IPS-20b (cell line): ENCODE measurements at regions not wholly inside any gene's neighbourhood (a gene's known extent, or its start where the extent isn't known, plus 50 kb on each side); places are given as distances from the start of the nearest gene placed in this dataset.

Experiments
- H3K27ac ChIP-seq: one replicate; pipeline ENCODE4 v1.5.1; 2013; ENCODE audit warnings: low read length
- H3K27me3 ChIP-seq: 2 replicates; pipeline ENCODE4 v1.6.1; 2013; ENCODE audit warnings: mild to moderate bottlenecking, low read length, inconsistent platforms; ENCODE audit not compliant: insufficient read depth
- H3K36me3 ChIP-seq: 2 replicates; pipeline ENCODE4 v1.6.1; 2013; ENCODE audit warnings: low read depth, mild to moderate bottlenecking, inconsistent platforms, low read length, moderate library complexity; ENCODE audit not compliant: insufficient read depth
- H3K4me1 ChIP-seq: 2 replicates; pipeline ENCODE4 v1.6.1; 2013; ENCODE audit warnings: mild to moderate bottlenecking, control low read depth, inconsistent platforms, low read length, moderate library complexity; ENCODE audit not compliant: insufficient read depth
- H3K4me3 ChIP-seq: 2 replicates; pipeline ENCODE4 v1.5.1; 2013; ENCODE audit warnings: mild to moderate bottlenecking, low read length, inconsistent platforms
- H3K9ac ChIP-seq: 2 replicates; pipeline ENCODE4 v1.6.1; 2013; ENCODE audit warnings: low read depth, mild to moderate bottlenecking, inconsistent platforms, low read length, moderate library complexity
- H3K9me3 ChIP-seq: 2 replicates; pipeline ENCODE4 v1.6.1; 2013; ENCODE audit warnings: mild to moderate bottlenecking, low read depth, low read length, inconsistent platforms; ENCODE audit not compliant: insufficient read depth

DNA sequence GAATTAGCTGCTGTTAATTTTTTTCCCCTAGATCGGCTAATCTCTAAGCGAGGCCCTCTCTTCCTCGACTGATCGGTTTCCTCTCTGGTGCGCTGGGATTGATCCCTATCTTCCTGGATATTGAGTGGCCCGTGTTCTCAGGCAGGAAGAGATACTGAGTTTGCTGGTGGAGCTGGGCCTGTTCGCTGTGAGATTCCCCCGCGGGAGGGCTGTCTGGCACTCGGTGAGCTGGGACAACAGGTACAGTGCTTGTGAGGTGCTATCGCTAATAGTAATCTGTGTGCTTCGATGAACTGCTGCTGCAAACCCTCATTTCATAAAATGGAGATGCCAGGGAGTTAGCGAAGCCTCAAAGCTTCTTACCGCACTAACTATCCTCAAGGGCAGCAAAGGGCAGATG, 310.3 kb downstream of the NXPE2 start:
- H3K27ac ChIP-seq: no peak overlapping the region
- no peaks in the 10 kb centered on the region for H3K36me3 ChIP-seq
- H3K9ac ChIP-seq: no peak overlapping the region
- no peaks in the 10 kb centered on the region for H3K4me1 ChIP-seq
- H3K27me3 ChIP-seq: no peaks in the 10 kb centered on the region
- no peak overlapping the region for H3K4me3 ChIP-seq
- no peaks in the 10 kb centered on the region for H3K9me3 ChIP-seq

GRCh38 chr11:114989536-114989935, 311.2 kb downstream of the NXPE2 start:
- Histone ChIP-seq H3K4me1 (no peaks in the 10 kb centered on the region), H3K27ac (no peak overlapping the region), H3K36me3 (no peaks in the 10 kb centered on the region), H3K4me3 (no peak overlapping the region), H3K9me3 (no peaks in the 10 kb centered on the region), H3K27me3 (no peaks in the 10 kb centered on the region), H3K9ac (no peak overlapping the region)

- Histone ChIP-seq H3K4me1 (no peaks in the 10 kb centered on the region), H3K4me3 (no peak overlapping the region), H3K27me3 (no peaks in the 10 kb centered on the region), H3K9me3 (peaks cover 2% of the 10 kb centered on the region; the same call in 1 of the 2 replicates), H3K9ac (no peak overlapping the region), H3K27ac (no peak overlapping the region), H3K36me3 (no peaks in the 10 kb centered on the region)
Observed at GRCh38 chr11:115005663-115006062, 327.3 kb downstream of the NXPE2 start.

DNA sequence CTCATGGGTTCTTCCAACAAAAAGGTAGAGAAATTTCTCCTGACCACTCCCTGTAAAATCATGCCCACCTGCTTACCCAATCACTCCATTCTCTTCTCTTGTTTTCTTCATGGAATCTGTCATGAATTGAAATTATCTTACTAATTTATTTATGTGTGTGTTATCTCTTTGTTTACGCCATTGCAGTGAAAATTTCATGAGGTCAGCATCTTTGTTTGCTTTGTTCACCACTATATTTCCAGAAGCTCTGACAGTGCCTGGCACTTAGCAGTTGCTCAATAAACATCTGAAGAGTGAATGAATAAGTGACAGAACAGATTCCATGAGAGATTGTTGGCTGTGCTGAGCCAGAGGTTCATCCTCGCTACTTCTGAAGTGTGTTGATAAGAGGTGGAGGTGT, 329.5 kb downstream of the NXPE2 start:
- H3K9ac ChIP-seq: no peak overlapping the region
- no peak overlapping the region for H3K4me3 ChIP-seq
- no peaks in the 10 kb centered on the region for H3K36me3 ChIP-seq
- H3K9me3 ChIP-seq: peaks cover 2% of the 10 kb centered on the region; the same call in 1 of the 2 replicates
- no peaks in the 10 kb centered on the region for H3K27me3 ChIP-seq
- H3K4me1 ChIP-seq: no peaks in the 10 kb centered on the region
- no peak overlapping the region for H3K27ac ChIP-seq

DNA sequence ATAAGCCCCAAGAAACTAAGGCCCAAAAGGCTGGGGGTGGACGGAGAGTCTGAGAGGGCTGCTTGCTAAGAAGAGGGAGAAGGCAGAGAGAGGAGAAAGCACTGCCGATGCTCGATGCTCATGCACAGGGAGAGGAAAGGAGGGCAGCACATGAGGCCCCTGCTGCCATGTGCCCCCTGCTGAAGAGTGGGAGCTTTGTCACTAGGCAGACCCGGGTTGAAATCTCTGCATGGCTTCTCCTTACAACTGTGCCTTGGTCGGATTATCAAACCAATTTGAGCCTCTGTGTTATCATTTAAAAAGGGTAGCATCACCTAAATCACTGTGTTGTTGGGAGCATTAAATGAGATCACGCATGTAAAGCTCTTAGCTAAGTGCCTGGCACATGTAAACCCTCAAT, 330.5 kb downstream of the NXPE2 start:
- Histone ChIP-seq H3K27ac (no peak overlapping the region), H3K4me1 (no peaks in the 10 kb centered on the region), H3K36me3 (no peaks in the 10 kb centered on the region), H3K4me3 (no peak overlapping the region), H3K9me3 (peaks cover 4% of the 10 kb centered on the region; the same call in 1 of the 2 replicates), H3K9ac (no peak overlapping the region), H3K27me3 (no peaks in the 10 kb centered on the region)

DNA sequence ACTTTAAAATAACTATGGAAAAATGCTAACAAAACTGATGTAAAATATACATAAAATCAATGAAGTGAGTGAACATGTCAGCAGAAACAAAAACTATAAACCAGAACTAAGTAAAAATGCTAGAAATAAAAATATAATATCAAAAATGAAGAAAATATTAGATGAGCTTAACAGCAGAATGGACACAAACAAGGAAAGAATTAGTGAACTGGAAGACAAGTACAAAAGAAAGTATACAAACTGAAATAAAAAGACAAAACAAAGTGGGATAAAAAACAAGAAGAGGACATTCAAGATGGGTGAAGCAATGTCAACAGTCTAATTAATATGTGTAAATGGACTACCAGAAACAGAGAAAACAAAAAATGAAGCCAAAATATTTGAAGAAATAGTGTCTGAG, 339.2 kb downstream of the NXPE2 start:
- no peak overlapping the region for H3K9ac ChIP-seq
- no peaks in the 10 kb centered on the region for H3K4me1 ChIP-seq
- no peaks in the 10 kb centered on the region for H3K36me3 ChIP-seq
- peaks cover 22% of the 10 kb centered on the region; the same call in 1 of the 2 replicates for H3K9me3 ChIP-seq
- no peak overlapping the region for H3K4me3 ChIP-seq
- no peak overlapping the region for H3K27ac ChIP-seq
- H3K27me3 ChIP-seq: no peaks in the 10 kb centered on the region

- H3K27ac ChIP-seq: no peak overlapping the region
- no peaks in the 10 kb centered on the region for H3K36me3 ChIP-seq
- peaks cover 4% of the 10 kb centered on the region for H3K9me3 ChIP-seq
- H3K4me1 ChIP-seq: no peaks in the 10 kb centered on the region
- no peak overlapping the region for H3K4me3 ChIP-seq
- H3K27me3 ChIP-seq: no peaks in the 10 kb centered on the region
- no peak overlapping the region for H3K9ac ChIP-seq
Observed at GRCh38 chr11:115030166-115030565, 351.8 kb downstream of the NXPE2 start.

GRCh38 chr11:115036406-115037180, 358.3 kb downstream of the NXPE2 start:
- no peaks in the 10 kb centered on the region for H3K27me3 ChIP-seq
- H3K4me1 ChIP-seq: no peaks in the 10 kb centered on the region
- H3K9me3 ChIP-seq: no peaks in the 10 kb centered on the region
- no peak overlapping the region for H3K9ac ChIP-seq
- H3K36me3 ChIP-seq: no peaks in the 10 kb centered on the region
- H3K27ac ChIP-seq: no peak overlapping the region
- no peak overlapping the region for H3K4me3 ChIP-seq

DNA sequence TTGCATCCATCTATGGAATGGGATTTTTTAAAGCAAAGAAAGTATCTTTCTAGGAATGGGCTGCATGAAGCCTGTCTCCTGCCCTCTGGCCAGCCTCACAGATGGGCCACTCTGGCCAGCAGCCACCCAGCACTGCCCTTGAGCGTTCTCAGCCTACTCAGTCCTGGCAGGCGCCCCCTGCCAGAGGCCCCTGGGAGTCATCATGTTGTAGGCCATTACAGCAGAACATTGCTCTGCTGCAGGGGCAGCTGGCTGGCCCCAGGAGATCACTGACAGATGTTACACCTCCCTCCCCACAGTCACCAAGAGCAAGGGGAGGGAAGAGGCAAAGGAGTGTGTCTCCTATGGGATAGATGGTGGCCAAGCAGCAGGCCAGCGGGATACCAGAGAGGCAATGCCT, 363.7 kb downstream of the NXPE2 start:
- Histone ChIP-seq H3K4me1 (no peaks in the 10 kb centered on the region), H3K9ac (no peak overlapping the region), H3K4me3 (no peak overlapping the region), H3K9me3 (no peaks in the 10 kb centered on the region), H3K27ac (no peak overlapping the region), H3K36me3 (no peaks in the 10 kb centered on the region), H3K27me3 (no peaks in the 10 kb centered on the region)

- peaks cover 10% of the 10 kb centered on the region; the same call in 1 of the 2 replicates for H3K4me1 ChIP-seq
- peaks cover 14% of the 10 kb centered on the region; the same call in 1 of the 2 replicates for H3K27me3 ChIP-seq
- no peaks in the 10 kb centered on the region for H3K9me3 ChIP-seq
- H3K36me3 ChIP-seq: no peaks in the 10 kb centered on the region
- no peak overlapping the region for H3K4me3 ChIP-seq
- H3K27ac ChIP-seq: no peak overlapping the region
- no peak overlapping the region for H3K9ac ChIP-seq
Observed at GRCh38 chr11:115047631-115048030, 369.3 kb downstream of the NXPE2 start.

DNA sequence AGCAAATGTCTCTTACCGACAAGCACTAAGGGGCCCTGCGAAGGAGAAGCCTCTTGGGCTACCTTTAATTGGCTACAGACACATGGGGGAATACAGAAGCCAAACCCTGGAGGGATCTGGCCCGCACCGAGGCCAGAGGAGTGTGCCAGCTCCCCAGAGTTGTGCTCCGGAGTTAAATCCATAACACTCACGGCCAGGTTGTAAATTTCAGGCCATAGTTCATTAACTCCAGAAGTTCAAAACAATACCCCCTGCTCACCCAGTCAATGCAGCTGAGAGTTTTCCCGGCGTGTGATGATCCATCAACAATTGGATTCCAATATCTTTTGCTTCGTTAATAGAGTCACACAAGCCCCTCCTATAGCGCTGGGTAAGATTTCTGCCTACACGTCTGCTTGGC, 371.5 kb downstream of the NXPE2 start:
- no peaks in the 10 kb centered on the region for H3K9me3 ChIP-seq
- peaks cover 10% of the 10 kb centered on the region; the same call in 1 of the 2 replicates for H3K4me1 ChIP-seq
- peaks cover 14% of the 10 kb centered on the region; the same call in 1 of the 2 replicates for H3K27me3 ChIP-seq
- H3K27ac ChIP-seq: no peak overlapping the region
- no peak overlapping the region for H3K4me3 ChIP-seq
- H3K9ac ChIP-seq: no peak overlapping the region
- no peaks in the 10 kb centered on the region for H3K36me3 ChIP-seq

DNA sequence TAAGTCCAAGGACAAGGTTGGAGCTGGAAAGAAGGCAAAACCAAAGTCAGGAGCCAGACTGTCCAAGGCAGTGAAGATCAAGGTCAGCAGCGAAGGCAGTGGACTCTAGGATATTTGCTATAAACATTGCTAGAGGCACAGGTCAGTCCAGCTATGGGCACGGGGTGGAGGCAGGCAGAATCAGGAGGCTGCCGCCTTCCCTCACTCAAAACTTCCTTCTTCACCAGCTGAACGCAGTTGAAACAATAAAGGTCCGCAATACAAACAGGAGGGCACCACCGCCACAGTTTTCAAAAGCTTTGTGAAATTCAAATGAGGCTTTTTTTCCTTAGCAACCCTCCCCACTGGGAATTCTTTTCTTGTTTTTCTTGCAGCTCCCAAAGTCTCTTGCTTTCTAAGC, 372.4 kb downstream of the NXPE2 start:
- Histone ChIP-seq H3K4me3 (no peak overlapping the region), H3K27ac (no peak overlapping the region), H3K9me3 (peaks cover 2% of the 10 kb centered on the region; the same call in 1 of the 2 replicates), H3K36me3 (no peaks in the 10 kb centered on the region), H3K9ac (no peak overlapping the region), H3K27me3 (peaks cover 14% of the 10 kb centered on the region; the same call in 1 of the 2 replicates), H3K4me1 (peaks cover 10% of the 10 kb centered on the region; the same call in 1 of the 2 replicates)
